ENCODE measurements at regions not wholly inside any gene's neighbourhood (a gene's known extent, or its start where the extent isn't known, plus 50 kb on each side); places are given as distances from the start of the nearest gene placed in this dataset.

DNA sequence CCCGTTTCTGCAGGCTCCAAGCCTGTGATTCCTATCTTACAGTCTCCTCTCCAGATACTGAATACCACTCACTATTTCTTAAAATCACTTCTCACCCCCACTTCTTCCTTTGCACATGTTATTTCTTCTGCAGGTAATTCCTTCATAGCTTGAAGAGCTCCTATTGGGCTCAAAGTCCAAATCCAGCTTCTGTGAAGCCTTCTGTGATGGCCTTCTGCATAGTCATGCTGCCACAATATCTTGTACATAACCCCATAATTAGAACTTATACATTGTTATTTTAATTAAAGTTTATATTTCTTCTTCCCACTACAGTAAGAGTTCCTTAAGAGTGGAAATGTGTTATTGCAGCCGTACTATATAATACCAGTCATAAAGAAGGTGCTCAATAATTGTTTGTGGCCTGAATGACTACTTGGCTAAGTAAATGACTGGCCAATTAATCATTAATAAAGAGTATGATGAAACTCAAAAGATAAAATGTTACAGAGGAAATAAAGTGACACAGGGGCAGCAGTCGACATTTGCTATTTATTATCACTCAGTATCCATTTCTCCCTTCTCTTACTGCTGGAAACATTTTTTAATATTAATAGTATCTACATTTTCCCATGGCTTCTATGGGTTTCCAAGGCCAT lies 886.6 kb downstream of the TTLL7 start:
- no peak for TF ChIP-seq TAF1 (IDR thresholded peaks at IDR 0.05; ENCODE audit: borderline replicate concordance, insufficient read depth, low read length)
- no peak for TF ChIP-seq POLR2AphosphoS5 (IDR thresholded peaks at IDR 0.05; ENCODE audit: low read depth, low read length)
- no peak for TF ChIP-seq SIN3A (IDR thresholded peaks at IDR 0.05; ENCODE audit: borderline replicate concordance, insufficient read depth, low read length)
